ENCODE measurements at regions not wholly inside any gene's neighbourhood (a gene's known extent, or its start where the extent isn't known, plus 50 kb on each side); places are given as distances from the start of the nearest gene placed in this dataset.

DNA sequence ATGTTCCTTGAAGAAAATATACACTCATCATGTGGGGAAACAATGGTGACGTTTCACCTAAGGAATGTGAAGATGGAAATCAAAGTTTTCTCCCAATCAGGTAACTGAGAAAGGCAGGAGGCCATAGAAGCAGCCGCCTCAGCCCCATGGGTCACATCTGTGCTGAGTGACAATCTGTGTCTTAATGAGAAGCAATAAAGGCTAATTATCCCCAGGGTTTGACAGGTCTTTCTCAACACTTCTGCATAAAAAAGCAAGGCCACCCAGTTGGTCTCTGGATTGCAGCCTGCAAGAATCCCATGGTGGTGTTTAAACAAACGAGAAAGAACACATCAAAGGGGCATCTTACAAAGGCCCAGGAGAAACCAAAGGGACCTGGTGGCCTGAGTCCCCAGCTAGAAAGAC is 91.1 kb upstream of the TNS3 start:
- TF ChIP-seq, protein P1, sequence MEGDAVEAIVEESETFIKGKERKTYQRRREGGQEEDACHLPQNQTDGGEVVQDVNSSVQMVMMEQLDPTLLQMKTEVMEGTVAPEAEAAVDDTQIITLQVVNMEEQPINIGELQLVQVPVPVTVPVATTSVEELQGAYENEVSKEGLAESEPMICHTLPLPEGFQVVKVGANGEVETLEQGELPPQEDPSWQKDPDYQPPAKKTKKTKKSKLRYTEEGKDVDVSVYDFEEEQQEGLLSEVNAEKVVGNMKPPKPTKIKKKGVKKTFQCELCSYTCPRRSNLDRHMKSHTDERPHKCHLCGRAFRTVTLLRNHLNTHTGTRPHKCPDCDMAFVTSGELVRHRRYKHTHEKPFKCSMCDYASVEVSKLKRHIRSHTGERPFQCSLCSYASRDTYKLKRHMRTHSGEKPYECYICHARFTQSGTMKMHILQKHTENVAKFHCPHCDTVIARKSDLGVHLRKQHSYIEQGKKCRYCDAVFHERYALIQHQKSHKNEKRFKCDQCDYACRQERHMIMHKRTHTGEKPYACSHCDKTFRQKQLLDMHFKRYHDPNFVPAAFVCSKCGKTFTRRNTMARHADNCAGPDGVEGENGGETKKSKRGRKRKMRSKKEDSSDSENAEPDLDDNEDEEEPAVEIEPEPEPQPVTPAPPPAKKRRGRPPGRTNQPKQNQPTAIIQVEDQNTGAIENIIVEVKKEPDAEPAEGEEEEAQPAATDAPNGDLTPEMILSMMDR (conservative IDR thresholded peaks at IDR 0.05) = no peak
- no peak for TF ChIP-seq ZFX (IDR thresholded peaks at IDR 0.05)

Data from C4-2B (cell line).